NCI-H2196 (cell line): ENCODE measurements at regions not wholly inside any gene's neighbourhood (a gene's known extent, or its start where the extent isn't known, plus 50 kb on each side); places are given as distances from the start of the nearest gene placed in this dataset.
"Not testable (repeated sequence)": the region's sequence is repeated elsewhere in the genome, so short reads cannot be mapped to it uniquely, and the experiment has no call there.

Source experiments
- DNase-seq: peaks from one replicate; lab custom pipeline; 2025; ENCODE audit not compliant: unreplicated experiment; lab: John Stamatoyannopoulos, UW

GRCh38 chr20:57812632-57813031, 102.8 kb upstream of the PMEPA1 start:
- not testable (repeated sequence) for DNase-seq

GRCh38 chr20:57811374-57812020, 101.7 kb upstream of the PMEPA1 start:
- no peak for DNase-seq

GRCh38 chr20:57810511-57811373, 100.9 kb upstream of the PMEPA1 start:
- DNase-seq = no peak

GRCh38 chr20:57809661-57810172, 99.9 kb upstream of the PMEPA1 start:
- no peak for DNase-seq

GRCh38 chr20:57809149-57809548, 99.3 kb upstream of the PMEPA1 start:
- no peak for DNase-seq

- DNase-seq = no peak
Observed at GRCh38 chr20:57808264-57809070, 98.7 kb upstream of the PMEPA1 start.

- no peak for DNase-seq
Observed at GRCh38 chr20:57807401-57808263, 97.8 kb upstream of the PMEPA1 start.

GRCh38 chr20:57806975-57807374, 97.2 kb upstream of the PMEPA1 start:
- no peak for DNase-seq

GRCh38 chr20:57806476-57806875, 96.7 kb upstream of the PMEPA1 start:
- no peak for DNase-seq

- DNase-seq = no peak
Observed at GRCh38 chr20:57805747-57806146, 95.9 kb upstream of the PMEPA1 start.

- no peak for DNase-seq
Observed at GRCh38 chr20:57804470-57805250, 94.8 kb upstream of the PMEPA1 start.

GRCh38 chr20:57803508-57804005, 93.7 kb upstream of the PMEPA1 start:
- no peak for DNase-seq

- no peak for DNase-seq
Observed at GRCh38 chr20:57802765-57803507, 93.1 kb upstream of the PMEPA1 start.

- no peak for DNase-seq
Observed at GRCh38 chr20:57801581-57801980, 91.8 kb upstream of the PMEPA1 start.

GRCh38 chr20:57800791-57801430, 91.1 kb upstream of the PMEPA1 start:
- no peak for DNase-seq

- DNase-seq = no peak
Observed at GRCh38 chr20:57797401-57797800, 87.6 kb upstream of the PMEPA1 start.

GRCh38 chr20:57795977-57796560, 86.3 kb upstream of the PMEPA1 start:
- no peak for DNase-seq

GRCh38 chr20:57795342-57795697, 85.5 kb upstream of the PMEPA1 start:
- no peak for DNase-seq
